NCI-H446 treated with DMSO at 0.1 percent for 48 hours (cell line): ENCODE measurements at regions not wholly inside any gene's neighbourhood (a gene's known extent, or its start where the extent isn't known, plus 50 kb on each side); places are given as distances from the start of the nearest gene placed in this dataset.

Source experiments
- DNase-seq: peaks from one replicate; lab custom pipeline; 2025; lab: John Stamatoyannopoulos, UW

DNA sequence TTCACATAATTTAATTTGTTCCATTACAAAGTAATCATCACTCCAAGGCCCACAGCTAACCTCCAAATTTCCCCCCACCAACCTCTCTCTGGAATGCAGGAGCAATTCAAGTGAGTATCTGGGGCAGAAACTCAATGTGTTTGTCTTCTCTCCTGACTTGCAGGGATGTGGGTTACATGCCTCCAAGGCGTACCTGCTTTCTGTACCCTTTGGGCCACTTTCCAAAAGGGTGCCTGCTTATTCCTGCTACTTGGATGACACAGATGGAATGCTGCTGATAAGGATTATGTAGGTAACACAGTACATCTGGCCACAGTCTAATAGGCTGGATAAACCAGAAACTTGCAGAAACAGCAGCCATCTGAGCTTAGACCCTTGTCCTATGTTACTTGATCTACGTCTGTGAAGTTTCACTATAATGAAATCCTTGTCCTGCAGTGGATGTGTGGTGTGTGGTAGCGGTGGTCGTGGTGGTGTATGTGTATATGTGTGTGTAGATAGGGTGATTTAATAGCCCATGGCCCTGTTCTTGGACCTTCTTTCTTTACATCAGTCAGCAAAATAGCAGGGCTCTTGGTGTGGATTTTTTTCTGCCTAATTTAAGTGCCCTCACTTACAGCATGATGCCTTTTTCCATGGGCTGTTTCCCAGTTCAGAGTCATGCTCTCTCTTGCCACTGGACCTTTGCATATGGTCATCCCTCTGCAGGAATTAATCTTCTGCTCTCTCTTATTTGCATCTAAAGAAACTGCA, 175.9 kb downstream of the ZDHHC21 start:
- peak; percentile 85 for DNase-seq

DNA sequence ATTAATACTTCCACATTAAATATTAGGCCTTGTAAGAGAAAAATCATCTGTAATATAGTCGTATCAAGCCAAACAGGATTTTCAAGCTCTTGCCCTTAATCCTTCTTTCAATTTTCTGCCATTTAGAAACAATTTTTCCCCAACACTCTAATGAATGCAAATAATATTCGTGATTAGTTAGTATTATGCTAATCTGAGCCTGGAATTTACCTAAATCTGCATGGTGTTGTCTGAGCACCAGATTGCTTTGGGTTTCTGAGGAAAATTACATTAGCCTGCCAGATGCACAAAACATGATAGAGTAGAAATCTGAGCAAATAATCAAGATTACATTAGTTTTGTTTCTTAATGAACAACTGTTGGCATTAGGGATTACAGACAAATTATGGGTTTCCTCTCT, 176.6 kb downstream of the ZDHHC21 start:
- DNase-seq, result peak; percentile 94

DNA sequence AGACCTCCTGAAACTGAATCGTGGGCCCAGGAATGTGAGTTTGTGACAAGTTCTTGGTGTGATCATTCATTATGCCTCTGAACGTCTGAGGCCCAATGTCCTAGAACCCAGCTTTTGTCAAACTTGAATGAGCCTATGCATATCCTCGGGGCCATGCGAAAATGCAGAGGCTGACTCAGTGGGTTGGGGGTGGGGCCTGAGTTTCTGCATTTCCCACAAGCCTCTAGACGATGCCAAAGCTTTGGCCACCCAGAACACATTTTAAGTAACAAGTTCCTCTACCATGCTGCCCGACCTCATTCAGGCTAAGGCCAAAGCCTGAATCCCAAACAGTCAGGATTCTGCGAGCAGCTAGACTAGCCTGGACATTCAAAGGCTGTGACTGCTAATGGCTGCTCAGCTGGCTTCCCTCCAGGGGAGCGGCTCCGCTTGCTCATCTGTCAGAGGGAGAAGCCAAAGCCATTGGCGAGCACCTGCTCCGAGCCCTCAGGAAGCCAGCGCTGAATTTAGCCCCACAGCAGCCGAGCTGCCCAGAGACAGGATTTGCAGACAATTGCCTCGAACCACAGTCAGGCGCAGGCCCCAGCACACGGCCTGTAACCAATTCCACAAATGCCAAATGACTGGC, 177.5 kb downstream of the ZDHHC21 start:
- DNase-seq, result peak; percentile 100

DNA sequence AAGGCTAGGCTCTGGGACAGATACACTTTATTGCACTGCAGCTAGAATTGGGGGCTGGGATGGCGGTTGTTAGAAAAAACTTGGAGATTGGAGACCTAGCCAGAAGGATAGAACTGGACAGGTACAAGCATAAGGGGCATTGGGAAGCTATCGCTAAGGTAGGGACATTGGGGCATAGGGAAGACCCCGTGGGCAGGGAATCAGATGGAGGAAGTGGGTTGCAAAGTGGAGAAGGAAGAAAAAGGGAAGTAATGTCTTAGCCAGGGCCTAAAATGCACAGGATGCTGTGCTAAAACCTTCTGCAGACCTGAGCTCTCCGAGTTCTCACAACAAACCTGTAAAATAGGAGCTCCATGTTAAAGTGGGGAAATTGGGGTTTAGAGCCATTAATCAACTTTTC, 178.2 kb downstream of the ZDHHC21 start:
- peak; percentile 88 for DNase-seq

DNA sequence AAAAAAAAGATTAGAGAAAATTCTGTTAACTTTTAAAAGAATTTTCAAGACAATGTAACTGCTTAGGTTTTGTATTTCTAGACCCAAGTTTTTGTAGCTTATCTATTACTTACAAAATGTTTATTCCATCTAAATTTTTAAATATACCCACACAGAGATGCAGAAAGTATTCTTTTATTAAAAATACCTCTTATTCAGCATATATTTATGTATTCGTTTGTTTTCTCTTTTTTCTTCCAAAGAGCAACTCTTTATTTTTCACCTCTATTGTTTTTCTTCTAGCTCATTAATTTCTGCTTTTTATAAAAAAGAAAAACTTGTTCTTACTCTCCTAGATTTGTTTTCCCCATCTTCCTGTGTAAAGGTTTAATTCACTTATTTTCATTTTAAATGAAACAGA, 180.3 kb downstream of the ZDHHC21 start:
- no peak for DNase-seq

DNA sequence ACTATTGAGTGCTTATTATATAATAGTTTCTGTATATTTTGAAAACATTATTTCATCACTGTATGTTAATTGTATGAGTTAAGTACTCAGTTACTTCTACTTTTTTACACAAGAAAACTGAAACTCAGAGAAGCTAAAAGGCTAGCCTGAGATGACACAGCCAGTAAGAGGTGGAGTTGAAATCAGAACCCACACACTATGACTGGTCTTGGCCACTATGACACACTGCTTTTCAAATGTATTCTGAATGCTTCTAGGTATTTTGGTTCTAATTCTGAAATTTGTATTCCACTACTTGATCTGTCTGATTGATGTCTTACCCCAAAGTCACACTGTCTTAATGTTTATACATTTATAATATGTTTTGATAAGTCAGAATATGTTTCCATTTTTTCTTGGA, 181.8 kb downstream of the ZDHHC21 start:
- peak; percentile 99 for DNase-seq

DNA sequence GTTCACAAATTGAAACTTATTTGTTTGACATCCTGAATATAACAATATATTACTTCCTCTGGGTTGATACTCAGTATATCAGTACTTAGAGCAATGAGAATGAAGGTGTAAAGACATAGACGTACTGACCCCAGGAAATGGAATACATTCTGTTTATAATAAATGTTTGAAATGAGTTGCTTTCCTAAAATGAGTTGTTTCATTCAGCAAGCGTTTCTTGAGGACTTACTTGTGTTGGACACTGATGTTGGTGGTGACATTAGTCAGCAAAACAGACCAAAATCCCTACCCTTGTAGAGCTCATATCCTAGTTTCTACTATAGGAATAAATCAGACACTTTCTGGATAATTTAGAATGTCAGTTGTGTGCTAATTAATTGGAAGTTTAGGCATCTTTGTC, 184.3 kb downstream of the ZDHHC21 start:
- DNase-seq, result peak; percentile 92

DNA sequence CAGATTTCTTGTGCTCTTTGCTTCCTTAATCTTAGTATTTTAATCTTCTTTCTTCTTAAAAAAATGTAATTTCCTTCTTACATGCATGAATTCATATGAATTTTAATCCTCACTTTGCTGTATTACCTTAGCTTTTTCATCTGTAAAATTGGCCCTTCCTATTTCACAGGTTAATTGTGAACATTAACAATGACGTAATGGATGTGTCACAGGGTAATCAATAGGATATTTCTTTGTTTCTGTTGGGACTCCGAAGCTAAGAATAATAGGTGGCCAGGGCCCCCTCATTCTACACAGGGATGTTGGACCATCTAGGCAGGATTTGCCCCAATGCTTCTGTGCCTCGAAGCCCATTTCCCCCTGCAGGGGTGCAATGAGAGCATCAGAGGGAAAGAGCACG, 187.4 kb upstream of the NFIB start:
- DNase-seq, result no peak

DNA sequence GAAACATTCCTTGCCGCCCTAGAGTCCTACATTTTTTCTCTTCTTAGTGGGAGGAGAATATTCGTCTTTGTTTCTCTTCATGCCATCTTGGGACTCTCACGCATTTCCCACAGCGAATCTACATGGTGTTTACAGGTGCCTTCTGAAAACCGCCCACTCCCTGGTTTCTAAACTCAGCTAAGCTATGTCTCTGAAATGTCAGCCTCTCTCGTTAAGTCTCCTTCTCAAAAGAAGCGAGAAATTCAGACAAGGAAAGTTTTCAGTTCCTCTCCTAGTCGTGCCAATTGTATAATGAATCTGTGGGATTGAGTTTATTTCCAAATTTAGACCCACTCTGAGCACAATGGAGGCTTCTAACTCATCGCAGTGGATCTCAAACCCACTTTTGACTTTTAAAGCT, 186.8 kb upstream of the NFIB start:
- no peak for DNase-seq

DNA sequence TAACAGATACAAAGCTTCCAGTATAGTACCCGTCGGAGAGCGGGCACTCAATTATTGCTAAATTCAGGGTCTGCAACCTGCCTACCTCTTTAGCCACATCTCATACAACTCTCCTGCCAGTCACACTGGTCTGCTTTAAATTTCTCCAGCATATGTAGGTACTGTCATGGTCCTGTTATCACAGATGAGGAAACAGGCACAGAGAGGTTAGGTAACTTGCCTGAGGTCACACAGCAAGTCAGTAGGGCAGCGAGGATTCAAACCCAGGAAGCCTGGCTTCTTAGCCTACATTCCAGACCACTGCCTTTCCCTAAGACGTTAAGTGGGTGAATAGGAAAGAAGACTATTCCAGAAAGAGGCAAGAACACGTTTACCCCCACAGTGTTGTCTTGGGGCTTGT, 186.0 kb upstream of the NFIB start:
- no peak for DNase-seq

DNA sequence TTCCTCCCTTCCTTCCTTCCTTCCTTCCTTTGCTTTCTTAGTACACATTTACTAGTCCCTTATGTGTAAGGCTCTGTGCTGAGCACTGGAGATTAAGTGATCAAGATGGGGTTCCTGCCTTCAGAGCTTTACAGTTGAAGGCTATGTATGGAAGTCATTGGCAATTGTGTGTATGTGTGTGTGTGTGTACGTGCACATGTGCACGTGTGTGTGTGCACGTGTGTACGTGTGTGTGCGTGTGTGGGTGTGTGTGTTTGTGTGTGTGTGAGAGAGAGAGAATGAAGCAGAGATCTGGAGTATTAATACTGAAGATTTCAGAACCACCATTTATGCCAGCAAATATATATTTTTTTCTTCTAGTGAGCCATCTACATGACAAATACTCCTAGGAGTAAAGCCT, 184.9 kb upstream of the NFIB start:
- no peak for DNase-seq

DNA sequence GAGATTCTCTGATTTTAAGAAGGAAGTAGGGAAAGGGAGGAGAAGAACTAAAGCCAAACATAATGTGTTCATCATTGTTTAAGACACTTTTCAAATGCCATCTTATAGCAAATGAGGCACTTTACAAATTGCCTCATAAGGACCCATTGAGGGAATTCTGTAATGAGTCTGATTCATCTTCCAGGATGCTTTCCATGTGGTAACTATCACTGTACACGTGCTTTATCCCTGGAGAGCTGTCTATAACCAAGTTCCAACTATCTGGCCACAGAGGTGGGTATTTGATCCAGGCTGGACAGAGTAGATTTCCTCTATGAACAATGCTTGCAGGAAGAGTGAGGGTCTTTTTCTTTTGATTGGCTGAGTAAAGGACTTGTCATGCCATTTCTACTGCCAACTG, 183.5 kb upstream of the NFIB start:
- peak; percentile 87 for DNase-seq

DNA sequence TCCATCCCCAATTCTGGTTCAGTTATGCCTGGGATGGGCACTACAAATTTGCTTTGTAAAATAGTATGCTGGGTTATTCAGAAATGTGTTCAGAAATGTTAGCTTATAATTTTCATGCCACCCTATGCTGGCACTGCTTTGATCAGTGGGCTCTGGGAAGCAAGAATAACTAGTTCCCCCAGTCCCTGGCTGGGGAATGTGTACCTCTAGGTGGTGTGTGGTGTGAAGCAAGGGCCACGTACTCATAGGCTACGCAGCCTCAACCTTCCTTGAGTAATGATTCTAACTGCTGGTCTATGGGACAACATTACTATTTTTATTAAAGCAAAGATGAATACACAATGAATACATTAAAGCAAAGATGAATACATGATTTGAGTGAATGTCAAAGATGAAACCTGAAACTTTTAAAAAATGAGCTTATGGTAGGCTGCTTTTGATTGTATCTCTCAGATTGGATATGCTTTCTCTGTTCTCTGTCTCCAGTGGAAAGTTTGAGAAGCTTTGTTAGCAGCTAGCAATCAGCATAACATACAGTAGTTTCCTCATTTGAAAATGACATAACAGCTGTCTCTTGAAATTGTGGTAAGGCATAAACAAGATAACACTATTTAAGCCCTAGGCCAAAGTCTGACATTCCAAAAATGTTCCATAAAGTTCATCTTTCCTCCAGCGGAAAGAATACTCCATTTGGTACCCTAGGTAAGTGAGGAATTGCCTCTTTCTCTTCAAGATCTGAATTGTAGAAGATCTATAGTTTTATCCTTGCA, 174.7 kb upstream of the NFIB start:
- DNase-seq, result peak; percentile 82

DNA sequence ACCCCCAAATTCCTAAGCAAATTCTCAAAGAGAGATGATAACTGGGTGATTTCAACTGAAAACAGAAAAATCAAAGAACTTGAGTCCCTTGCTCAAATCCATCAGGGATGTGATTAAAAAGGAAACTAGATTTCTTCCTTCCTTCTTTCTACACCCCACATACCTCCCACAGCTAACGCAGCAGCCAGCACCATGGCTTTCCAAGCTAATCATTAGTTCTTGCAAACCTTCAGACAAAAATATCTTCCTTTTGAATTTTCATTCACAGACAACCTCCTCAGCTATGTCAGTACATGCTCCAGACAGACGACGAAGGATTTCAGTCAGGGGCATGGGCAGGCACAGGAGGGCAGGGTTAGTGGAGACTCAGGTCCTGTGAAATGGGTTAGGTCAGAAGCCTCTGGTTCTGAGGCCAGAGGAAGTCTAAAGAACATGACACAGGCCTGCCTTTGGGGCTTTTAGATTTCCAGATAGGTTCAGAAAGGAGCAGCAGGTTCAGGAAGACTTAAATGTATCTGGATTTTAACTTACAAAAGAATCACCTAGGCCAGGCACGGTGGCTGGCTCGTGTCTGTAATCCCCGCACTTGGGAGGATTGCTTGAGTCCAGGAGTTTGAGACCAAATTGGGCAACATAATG, 173.7 kb upstream of the NFIB start:
- no peak for DNase-seq

DNA sequence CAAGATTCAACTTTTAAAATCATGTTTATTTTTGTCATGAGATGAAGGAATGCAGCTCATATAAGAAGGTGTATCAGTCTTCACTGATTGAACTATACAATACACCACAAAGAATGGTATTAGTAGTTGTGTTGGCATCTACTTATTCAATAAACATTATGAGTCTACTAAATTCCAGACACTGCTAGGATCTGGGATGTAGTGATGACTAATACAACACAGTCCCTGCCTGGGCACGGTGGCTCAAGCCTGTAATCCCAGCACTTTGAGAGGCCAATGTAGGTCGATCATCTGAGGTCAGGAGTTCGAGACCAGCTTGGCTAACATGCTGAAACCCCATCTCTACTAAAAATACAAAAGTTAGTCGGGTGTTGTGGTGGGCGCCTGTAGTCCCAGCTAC, 171.4 kb upstream of the NFIB start:
- peak; percentile 75 for DNase-seq

DNA sequence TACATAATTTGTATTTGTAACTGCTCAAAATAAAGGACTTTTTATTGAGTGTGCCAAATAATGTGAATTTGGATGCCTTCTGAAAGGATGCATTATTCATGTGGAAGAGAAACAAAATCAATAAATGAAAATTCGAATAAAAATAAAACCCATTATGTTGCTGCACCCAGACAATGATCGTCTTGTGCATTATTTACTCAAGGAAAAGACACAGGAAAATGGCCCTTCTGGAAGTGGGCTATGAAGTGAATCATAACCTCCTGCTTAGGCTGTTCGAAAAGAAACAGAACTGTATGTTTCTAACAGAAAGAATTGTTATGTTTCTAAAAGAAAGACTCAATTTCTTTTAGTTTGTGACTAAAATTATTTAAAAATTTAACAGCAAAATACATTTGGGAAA, 168.9 kb upstream of the NFIB start:
- peak; percentile 97 for DNase-seq

DNA sequence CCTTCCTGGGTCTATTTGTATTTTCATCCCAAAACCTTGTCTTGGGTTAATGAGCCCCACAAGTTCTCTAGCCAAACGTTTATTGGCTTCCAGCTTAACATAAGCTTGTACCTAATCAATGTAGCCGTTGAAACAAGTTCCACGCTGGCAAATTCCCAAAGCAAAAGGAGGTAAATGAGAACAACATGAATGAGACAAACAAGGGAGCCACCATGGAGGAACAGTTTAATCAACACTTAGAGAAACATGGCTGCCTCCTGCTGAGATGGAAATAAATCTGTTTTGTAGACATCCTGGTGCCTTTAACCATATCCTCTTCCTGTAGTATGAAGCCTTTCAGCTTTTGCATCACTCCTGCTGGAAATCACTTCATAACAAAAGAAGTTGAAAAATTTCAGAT, 166.6 kb upstream of the NFIB start:
- peak; percentile 100 for DNase-seq

DNA sequence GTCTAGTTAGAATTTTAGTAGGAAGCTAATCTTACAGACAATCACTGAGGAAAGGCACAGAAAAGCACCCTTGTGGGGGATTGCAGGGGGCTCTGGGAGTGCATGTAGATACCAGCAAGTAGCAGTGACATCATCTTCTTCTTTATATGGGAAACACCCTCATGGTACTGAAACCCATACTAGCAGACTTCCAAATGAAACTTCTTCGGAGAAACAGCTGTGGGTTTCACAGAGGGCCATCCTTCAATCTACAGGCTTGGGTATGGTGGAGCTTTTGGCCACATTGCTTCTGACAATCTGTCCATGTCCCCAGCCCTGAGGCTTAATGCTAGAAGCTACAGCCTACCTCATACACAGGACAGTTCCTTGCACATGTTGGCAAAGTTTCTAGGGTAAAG, 165.2 kb upstream of the NFIB start:
- peak; percentile 100 for DNase-seq

DNA sequence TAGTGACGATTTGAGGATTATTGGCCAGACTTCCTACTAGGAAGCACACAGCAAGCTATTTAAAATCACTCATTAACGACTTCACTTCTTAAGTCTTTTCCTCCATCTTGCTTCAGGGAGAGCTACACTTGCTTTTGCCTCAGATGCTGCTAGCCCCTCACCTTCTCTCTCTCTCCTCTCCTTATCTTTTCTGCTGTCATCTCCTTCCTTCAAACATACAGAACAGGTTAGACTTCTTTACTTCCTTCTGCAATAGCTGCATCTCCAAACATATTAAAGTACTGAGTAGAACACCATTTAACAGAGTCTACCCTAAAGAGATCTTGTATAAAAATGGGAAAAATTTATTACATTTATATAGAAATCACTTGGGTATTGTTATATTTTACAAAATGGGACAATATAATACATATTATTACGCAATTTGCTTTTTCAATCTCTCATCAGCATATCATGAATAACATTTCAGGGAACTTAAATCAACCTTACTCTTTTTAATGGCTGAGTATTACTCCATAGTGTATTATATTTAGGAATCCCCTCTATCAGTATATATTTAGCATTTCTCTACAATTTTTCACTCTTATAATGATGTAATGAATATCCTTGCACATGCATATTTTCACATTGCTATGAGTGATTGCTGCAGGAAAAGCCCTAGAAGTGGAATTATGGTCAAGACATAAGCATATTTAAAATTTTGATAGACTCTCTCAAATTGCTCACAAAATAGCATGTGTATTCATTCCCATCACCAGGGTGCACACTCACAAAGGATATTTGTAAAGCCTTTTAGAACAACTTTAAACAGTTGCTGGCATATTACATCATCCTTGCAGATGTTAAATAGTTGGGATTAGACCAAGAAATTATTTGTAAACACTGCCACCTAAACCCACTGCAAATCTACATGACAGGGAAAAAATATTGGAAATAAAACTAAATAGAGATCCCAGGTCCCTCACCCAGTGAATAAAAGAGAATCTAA, 164.5 kb upstream of the NFIB start:
- DNase-seq, result peak; percentile 100

DNA sequence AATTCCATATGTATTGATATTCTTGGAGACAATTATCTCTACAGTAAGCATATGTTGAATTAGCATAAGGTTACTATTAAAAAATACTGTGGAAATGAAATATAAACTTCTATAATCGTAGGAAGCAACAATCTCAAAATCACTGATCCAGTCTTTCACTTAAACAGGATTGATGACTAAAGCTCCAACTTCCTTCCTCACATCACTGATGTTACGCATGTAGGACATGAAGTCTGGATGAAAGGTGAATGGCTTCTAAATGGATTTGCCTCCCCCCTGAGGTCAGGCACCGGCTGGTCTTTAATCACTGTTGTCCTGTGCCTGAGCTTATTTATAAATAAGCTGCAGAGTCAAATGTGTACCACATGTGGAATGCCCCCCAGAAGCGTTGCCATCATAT, 157.1 kb upstream of the NFIB start:
- DNase-seq, result no peak

DNA sequence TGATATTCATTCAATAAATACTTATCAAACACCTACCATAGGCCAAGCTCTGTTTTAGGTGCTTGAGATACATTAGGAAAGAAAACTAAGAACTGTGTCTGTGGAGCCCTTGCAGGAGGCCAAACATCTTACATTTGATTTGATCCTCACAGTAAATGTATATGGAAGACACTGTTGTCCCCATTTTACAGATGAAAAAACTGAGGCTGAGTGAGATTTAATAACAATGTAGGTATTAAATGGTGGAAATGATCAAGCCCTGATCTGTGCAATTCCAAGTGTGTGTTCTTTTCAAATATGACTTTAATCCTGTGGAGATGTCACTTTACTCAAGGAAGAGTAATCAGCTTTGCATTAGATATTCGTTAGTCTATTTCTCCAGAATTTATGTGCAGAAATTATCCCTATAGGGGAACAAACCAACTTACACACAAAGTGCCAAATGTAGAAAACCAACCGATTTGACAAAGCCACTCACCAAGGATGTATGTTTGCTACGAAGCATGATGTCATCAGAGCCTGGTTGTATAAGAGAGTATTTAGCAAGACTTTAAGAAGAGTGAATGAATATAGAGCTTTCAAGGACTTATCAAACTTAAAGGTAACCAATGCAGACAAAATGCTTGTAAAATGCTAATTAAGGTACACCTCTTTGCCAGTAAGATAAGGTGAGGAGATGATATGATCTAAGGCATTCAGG, 153.9 kb upstream of the NFIB start:
- peak; percentile 91 for DNase-seq
